ENCODE measurements at regions not wholly inside any gene's neighbourhood (a gene's known extent, or its start where the extent isn't known, plus 50 kb on each side); places are given as distances from the start of the nearest gene placed in this dataset.

GRCh38 chr6:25215881-25216280, 63.3 kb upstream of the CARMIL1 start:
- ATAC-seq: no peak

DNA sequence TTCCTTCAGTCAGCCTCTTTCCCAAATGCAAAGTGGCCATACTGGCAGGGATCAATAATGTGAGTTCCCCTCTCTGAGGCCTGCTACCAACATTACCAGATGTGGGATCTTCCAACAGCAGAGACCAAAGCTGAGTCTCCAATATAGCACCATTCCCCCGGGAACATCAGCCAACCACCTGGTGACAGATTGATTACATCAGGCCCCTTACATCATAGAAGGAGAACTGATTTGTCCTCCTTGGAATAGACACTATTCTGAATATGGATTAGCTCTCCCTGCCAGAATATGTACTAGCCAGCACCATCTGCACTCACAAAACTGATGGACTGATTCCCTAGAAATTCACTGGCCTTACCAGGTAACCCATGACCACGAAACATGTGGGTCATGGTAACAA, 61.9 kb upstream of the CARMIL1 start:
- ATAC-seq (no peak), DNase-seq (ENCODE audit: low spot score) (no peak)

More at GRCh38 chr6:25215881-25216280, 63.3 kb upstream of the CARMIL1 start:
- no peak for DNase-seq (ENCODE audit: low spot score)

DNA sequence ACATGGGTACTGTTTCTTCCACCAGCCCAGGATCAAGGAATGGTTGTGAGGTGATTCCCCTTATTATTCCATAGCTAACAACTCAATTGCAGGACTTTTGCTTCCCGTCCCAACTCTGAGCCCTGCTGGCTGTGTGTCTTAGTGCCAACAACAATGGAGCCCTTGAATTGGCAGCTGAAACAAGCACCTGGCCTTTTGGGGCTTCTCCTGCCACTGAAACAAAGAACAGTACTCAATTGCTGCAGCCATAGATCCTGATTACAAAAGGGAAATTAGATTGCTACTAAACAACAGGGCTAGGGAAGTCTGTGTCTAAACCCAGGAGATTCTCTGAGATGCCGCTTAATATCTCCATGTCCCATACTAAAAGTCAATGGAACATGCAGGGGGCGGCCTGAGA, 61.3 kb upstream of the CARMIL1 start:
- ATAC-seq: no peak
- DNase-seq (ENCODE audit: low spot score): no peak

- no peak for DNase-seq (ENCODE audit: low spot score)
- ATAC-seq: no peak
Observed at GRCh38 chr6:25218346-25218745, 60.8 kb upstream of the CARMIL1 start.

DNA sequence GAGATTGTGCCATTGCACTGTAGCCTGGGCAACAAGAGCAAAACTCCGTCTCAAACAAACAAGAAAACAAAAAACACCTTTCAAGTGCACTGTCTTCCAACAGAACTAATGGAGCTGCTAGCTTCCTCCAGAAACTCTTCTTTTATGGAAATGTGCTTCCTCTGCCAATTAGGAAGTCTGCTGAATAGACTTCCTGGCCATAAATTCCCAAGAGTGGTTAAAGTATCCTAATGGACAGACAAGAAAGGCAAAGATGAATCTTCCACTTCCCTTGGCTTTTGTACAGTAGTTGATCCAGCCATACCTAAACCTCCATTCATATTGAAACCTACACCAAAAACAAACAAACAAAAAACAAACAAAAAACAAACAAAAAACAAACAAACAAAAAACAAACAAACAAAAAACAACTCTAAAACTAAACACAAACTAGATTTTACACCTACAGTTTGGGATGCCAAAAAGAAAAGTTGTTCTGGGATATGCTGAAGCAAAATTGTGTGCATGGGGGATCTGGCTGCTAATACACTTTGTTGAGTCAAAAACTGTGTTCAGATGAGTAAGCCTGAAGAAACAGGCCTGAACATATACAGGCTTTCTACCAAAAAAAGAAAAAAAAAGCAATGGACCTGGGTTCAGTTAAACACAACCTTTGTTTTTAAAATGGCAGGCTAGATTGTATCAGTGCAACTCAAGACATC, 59.8 kb upstream of the CARMIL1 start:
- no peak for ATAC-seq
- DNase-seq (ENCODE audit: low spot score): no peak

DNA sequence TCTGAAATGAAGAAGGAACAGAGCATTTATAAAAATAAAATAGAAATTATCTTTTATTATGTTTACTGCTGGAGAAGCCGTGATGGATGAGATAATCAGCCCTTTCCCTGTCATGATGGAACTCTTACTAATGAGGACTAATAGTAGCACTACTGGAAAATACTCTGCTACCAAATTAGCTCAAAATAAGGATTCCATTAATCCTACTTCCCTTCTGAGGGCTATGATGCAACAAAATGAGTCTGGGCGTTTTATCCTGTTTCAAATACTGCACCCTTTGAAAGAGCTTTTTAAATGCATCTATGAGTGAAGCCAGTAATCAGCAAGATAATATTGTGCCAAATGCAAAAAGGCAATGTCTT, 59.3 kb upstream of the CARMIL1 start:
- ATAC-seq (no peak), DNase-seq (ENCODE audit: low spot score) (no peak)

- DNase-seq (ENCODE audit: low spot score) (no peak), ATAC-seq (peak; percentile 80)
Observed at GRCh38 chr6:25220857-25221256, 58.3 kb upstream of the CARMIL1 start.

- ATAC-seq (no peak), DNase-seq (ENCODE audit: low spot score) (no peak)
Observed at GRCh38 chr6:25222006-25222678, 57.0 kb upstream of the CARMIL1 start.

- ATAC-seq (peak; percentile 90), DNase-seq (ENCODE audit: low spot score) (peak; percentile 61)
Observed at GRCh38 chr6:25223490-25223991, 55.6 kb upstream of the CARMIL1 start.

- ATAC-seq (no peak), DNase-seq (ENCODE audit: low spot score) (no peak)
Observed at GRCh38 chr6:25224242-25224641, 54.9 kb upstream of the CARMIL1 start.

DNA sequence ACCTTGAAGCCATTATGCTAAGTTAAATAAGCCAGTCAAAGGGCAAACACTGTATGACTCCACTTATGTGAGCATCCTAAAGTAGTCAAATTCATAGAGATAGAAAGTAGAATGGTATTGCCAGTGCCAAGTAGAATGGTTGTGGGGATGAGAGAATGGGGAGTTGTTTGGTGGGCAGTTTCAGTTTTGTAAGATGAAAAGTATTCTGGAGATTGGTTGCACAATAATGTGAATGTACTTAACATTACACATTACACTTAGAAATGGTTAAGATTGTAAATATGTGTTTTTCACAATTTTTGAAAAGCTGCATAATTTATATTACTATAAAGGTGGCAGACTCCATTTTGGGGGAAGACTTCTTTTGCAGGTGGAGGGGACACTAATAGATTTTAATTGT, 51.3 kb upstream of the CARMIL1 start:
- no peak for DNase-seq (ENCODE audit: low spot score)
- ATAC-seq: no peak
